HEK293 (cell line): ENCODE measurements at regions not wholly inside any gene's neighbourhood (a gene's known extent, or its start where the extent isn't known, plus 50 kb on each side); places are given as distances from the start of the nearest gene placed in this dataset.

Experiments used
- CTCF ChIA-PET: fragments of 350-600 bp; formaldehyde crosslinking; extraction: SDS; loops from one replicate; lab custom pipeline; 2021; ENCODE audit warnings: antibody characterized with exemption; lab: Yijun Ruan, JAX
- POLR2A ChIA-PET: fragments of 300-600 bp; formaldehyde crosslinking; extraction: SDS; loops from one replicate; lab custom pipeline; 2020; ENCODE audit warnings: antibody characterized with exemption, inconsistent platforms; lab: Yijun Ruan, JAX
- H3K27ac ChIP-seq: fragments of 200-500 bp; sonication (Bioruptor generic); 2 replicates; pipeline ENCODE4 v1.5.1; 2014; ENCODE audit warnings: low read depth, low read length, control low read depth, inconsistent platforms; ENCODE audit errors: extremely low read depth
- H3K36me3 ChIP-seq, 2 experiments: fragments of 200-500 bp in 1 of 2; sonication (Bioruptor generic) in 1 of 2; 1 replicate in 1 of 2; 2 replicates in 1 of 2; pipeline ENCODE4 v1.5.1; 2014 to 2017; ENCODE audit warnings: inconsistent platforms in 2 of 2, low read length in 2 of 2; ENCODE audit not compliant: control insufficient read depth in 2 of 2, insufficient read depth in 1 of 2
- H3K4me1 ChIP-seq: fragments of 200-500 bp; sonication (Bioruptor generic); 2 replicates; pipeline ENCODE4 v1.5.1; 2014; ENCODE audit warnings: mild to moderate bottlenecking, low read length, inconsistent platforms; ENCODE audit not compliant: control insufficient read depth, insufficient read depth
- H3K4me3 ChIP-seq: 2 replicates; pipeline ENCODE4 v1.5.1; 2011; ENCODE audit warnings: low read depth, mild to moderate bottlenecking, control low read depth, low read length, moderate library complexity
- H3K9me3 ChIP-seq: fragments of 200-500 bp; sonication (Bioruptor generic); 2 replicates; pipeline ENCODE4 v1.5.1; 2014; ENCODE audit warnings: low read depth, low read length, inconsistent platforms; ENCODE audit not compliant: control insufficient read depth, insufficient read depth
- ATF2 ChIP-seq: fragments of 450-650 bp; formaldehyde crosslinking; IDR thresholded peaks from 2 replicates; pipeline ENCODE4 v1.5.1; 2016; ENCODE audit warnings: missing biosample characterization, missing genetic modification characterization, low read depth
- HOXA7 ChIP-seq: sonication (generic); formaldehyde crosslinking; IDR thresholded peaks from 2 replicates; pipeline ENCODE4 v1.8.1; 2022; ENCODE audit warnings: missing genetic modification reagents, borderline replicate concordance
- HOXD13 ChIP-seq: sonication (generic); formaldehyde crosslinking; IDR thresholded peaks from 2 replicates; pipeline ENCODE4 v1.8.0; 2022; ENCODE audit warnings: missing genetic modification reagents, borderline replicate concordance
- KLF10 ChIP-seq: fragments of 450-650 bp; IDR thresholded peaks from 2 replicates; pipeline ENCODE4 v1.5.1; 2018; ENCODE audit warnings: missing biosample characterization, mild to moderate bottlenecking, missing genetic modification characterization
- MYNN ChIP-seq: fragments of 450-650 bp; formaldehyde crosslinking; IDR thresholded peaks from 2 replicates; pipeline ENCODE4 v1.5.1; 2016; ENCODE audit warnings: missing biosample characterization, missing genetic modification characterization, borderline replicate concordance
- PRDM1 ChIP-seq: fragments of 450-650 bp; formaldehyde crosslinking; IDR thresholded peaks from 2 replicates; pipeline ENCODE4; 2016; ENCODE audit warnings: missing biosample characterization, missing genetic modification characterization
- SP3 ChIP-seq: fragments of 450-650 bp; formaldehyde crosslinking; IDR thresholded peaks from 2 replicates; pipeline ENCODE4 v1.5.1; 2016; ENCODE audit warnings: missing biosample characterization, missing genetic modification characterization
- TCF7L2 ChIP-seq: IDR thresholded peaks from 2 replicates; pipeline ENCODE4 v1.6.1; 2011; ENCODE audit warnings: low read depth, mild to moderate bottlenecking, inconsistent platforms, low read length, moderate library complexity, borderline replicate concordance
- WT1 ChIP-seq: fragments of 450-650 bp; formaldehyde crosslinking; IDR thresholded peaks from 2 replicates; pipeline ENCODE4 v1.5.1; 2016; ENCODE audit warnings: missing biosample characterization, missing genetic modification characterization
- ZBTB11 ChIP-seq: fragments of 450-650 bp; formaldehyde crosslinking; conservative IDR thresholded peaks from 2 replicates; pipeline ENCODE4 v1.5.1; 2016; ENCODE audit warnings: low read depth, missing biosample characterization, missing genetic modification characterization
- ZBTB20 ChIP-seq: fragments of 450-650 bp; formaldehyde crosslinking; IDR thresholded peaks from 2 replicates; pipeline ENCODE4 v1.5.1; 2016; ENCODE audit warnings: missing biosample characterization, missing genetic modification characterization
- ZBTB44 ChIP-seq: fragments of 450-650 bp; IDR thresholded peaks from 2 replicates; pipeline ENCODE4 v1.5.1; 2018; ENCODE audit warnings: missing biosample characterization, mild to moderate bottlenecking, missing genetic modification characterization
- ZBTB7A ChIP-seq: fragments of 450-650 bp; formaldehyde crosslinking; IDR thresholded peaks from 2 replicates; pipeline ENCODE4 v1.5.1; 2016; ENCODE audit warnings: low read depth, missing biosample characterization, missing genetic modification characterization
- ZBTB8A ChIP-seq: fragments of 450-650 bp; formaldehyde crosslinking; IDR thresholded peaks from 2 replicates; pipeline ENCODE4 v1.5.1; 2016; ENCODE audit warnings: missing biosample characterization, missing genetic modification characterization
- ZFP3 ChIP-seq: fragments of 450-650 bp; formaldehyde crosslinking; IDR thresholded peaks from 2 replicates; pipeline ENCODE4 v1.5.1; 2016; ENCODE audit warnings: low read depth, missing biosample characterization, missing genetic modification characterization
- ZFP37 ChIP-seq: fragments of 450-650 bp; formaldehyde crosslinking; IDR thresholded peaks from 2 replicates; pipeline ENCODE4 v1.5.1; 2016; ENCODE audit warnings: missing biosample characterization, missing genetic modification characterization
- ZNF23 ChIP-seq: fragments of 450-650 bp; formaldehyde crosslinking; IDR thresholded peaks from 2 replicates; pipeline ENCODE4 v1.5.1; 2016; ENCODE audit warnings: missing biosample characterization, missing genetic modification characterization, borderline replicate concordance
- ZNF24 ChIP-seq: fragments of 450-650 bp; formaldehyde crosslinking; IDR thresholded peaks from 2 replicates; pipeline ENCODE4 v1.5.1; 2016; ENCODE audit warnings: missing biosample characterization, missing genetic modification characterization
- ZNF548 ChIP-seq: fragments of 450-650 bp; formaldehyde crosslinking; IDR thresholded peaks from 2 replicates; pipeline ENCODE4 v1.5.1; 2016; ENCODE audit warnings: missing biosample characterization, missing genetic modification characterization
- ZNF555 ChIP-seq: fragments of 450-650 bp; formaldehyde crosslinking; conservative IDR thresholded peaks from 2 replicates; pipeline ENCODE4 v1.5.1; 2017; ENCODE audit warnings: missing biosample characterization, mild to moderate bottlenecking, missing genetic modification characterization, inconsistent platforms
- ZNF560 ChIP-seq: fragments of 450-650 bp; formaldehyde crosslinking; IDR thresholded peaks from 2 replicates; pipeline ENCODE4 v1.5.1; 2017; ENCODE audit warnings: missing biosample characterization, missing genetic modification characterization, borderline replicate concordance
- ZNF626 ChIP-seq: fragments of 450-650 bp; sonication (Bioruptor Pico); formaldehyde crosslinking; IDR thresholded peaks from 2 replicates; pipeline ENCODE4 v1.5.1; 2018; ENCODE audit warnings: missing biosample characterization, missing genetic modification characterization, inconsistent platforms
- ZNF658 ChIP-seq: fragments of 450-650 bp; formaldehyde crosslinking; IDR thresholded peaks from 2 replicates; pipeline ENCODE4; 2016; ENCODE audit warnings: missing biosample characterization, missing genetic modification characterization
- TF ChIP-seq, protein P1 (sequence below): fragments of 450-650 bp; formaldehyde crosslinking; IDR thresholded peaks from 2 replicates; pipeline ENCODE4 v1.5.1; 2016; ENCODE audit warnings: missing biosample characterization, missing genetic modification characterization

- Histone ChIP-seq H3K27ac (no peak overlapping the region), H3K9me3 (no peaks in the 10 kb centered on the region), H3K4me1 (no peaks in the 10 kb centered on the region), H3K4me3 (no peak overlapping the region), H3K36me3 (no peaks in the 10 kb centered on the region)
- ChIA-PET POLR2A (no interaction called here), CTCF (interaction anchor here (0.6 kb wide), 1 partner anchor 46 kb away, joined by 3 read pairs; no protein-coding TSS in a partner anchor)
- TF ChIP-seq MYNN (tag by site-specific recombination) (no peak), HOXA7 (no peak), SP3 (tag by site-specific recombination) (no peak), KLF10 (no peak)
Observed at GRCh38 chr15:94731286-94731685, 499.9 kb downstream of the MCTP2 start.

- TF ChIP-seq HOXD13 (no peak), ZFP37 (tag by site-specific recombination) (no peak), ZNF560 (tag by site-specific recombination) (no peak), ZNF548 (tag by site-specific recombination) (no peak), ZNF24 (tag by site-specific recombination) (no peak), WT1 (tag by site-specific recombination) (no peak), ZFP3 (no peak), ZNF23 (no peak), ZBTB8A (tag by site-specific recombination) (no peak), ZBTB44 (tag by site-specific recombination) (no peak), ZNF626 (tag by site-specific recombination) (no peak)
- TF ChIP-seq, all 188 proteins: peak for 0
- Histone ChIP-seq H3K9me3 (no peaks in the 10 kb centered on the region), H3K36me3 (no peaks in the 10 kb centered on the region), H3K27ac (no peak overlapping the region), H3K4me1 (no peaks in the 10 kb centered on the region), H3K4me3 (no peak overlapping the region)
- POLR2A ChIA-PET, result no interaction called here
- CTCF ChIA-PET, result interaction anchor here (0.9 kb wide), 1 partner anchor 10 kb away, joined by 4 read pairs; no protein-coding TSS in a partner anchor
Observed at GRCh38 chr15:94734460-94734859, 503.1 kb downstream of the MCTP2 start.

- Histone ChIP-seq H3K36me3 (no peaks in the 10 kb centered on the region), H3K27ac (no peak overlapping the region), H3K4me1 (no peaks in the 10 kb centered on the region), H3K9me3 (no peaks in the 10 kb centered on the region), H3K4me3 (no peak overlapping the region)
- ChIA-PET CTCF (no interaction called here), POLR2A (no interaction called here)
- TF ChIP-seq TCF7L2 (no peak), ZBTB7A (no peak), HOXD13 (no peak), ZBTB20 (tag by site-specific recombination) (no peak), ATF2 (tag by site-specific recombination) (no peak), PRDM1 (no peak), ZBTB11 (no peak), ZNF658 (tag by site-specific recombination) (no peak), ZNF555 (tag by site-specific recombination) (no peak)
- TF ChIP-seq, protein P1, sequence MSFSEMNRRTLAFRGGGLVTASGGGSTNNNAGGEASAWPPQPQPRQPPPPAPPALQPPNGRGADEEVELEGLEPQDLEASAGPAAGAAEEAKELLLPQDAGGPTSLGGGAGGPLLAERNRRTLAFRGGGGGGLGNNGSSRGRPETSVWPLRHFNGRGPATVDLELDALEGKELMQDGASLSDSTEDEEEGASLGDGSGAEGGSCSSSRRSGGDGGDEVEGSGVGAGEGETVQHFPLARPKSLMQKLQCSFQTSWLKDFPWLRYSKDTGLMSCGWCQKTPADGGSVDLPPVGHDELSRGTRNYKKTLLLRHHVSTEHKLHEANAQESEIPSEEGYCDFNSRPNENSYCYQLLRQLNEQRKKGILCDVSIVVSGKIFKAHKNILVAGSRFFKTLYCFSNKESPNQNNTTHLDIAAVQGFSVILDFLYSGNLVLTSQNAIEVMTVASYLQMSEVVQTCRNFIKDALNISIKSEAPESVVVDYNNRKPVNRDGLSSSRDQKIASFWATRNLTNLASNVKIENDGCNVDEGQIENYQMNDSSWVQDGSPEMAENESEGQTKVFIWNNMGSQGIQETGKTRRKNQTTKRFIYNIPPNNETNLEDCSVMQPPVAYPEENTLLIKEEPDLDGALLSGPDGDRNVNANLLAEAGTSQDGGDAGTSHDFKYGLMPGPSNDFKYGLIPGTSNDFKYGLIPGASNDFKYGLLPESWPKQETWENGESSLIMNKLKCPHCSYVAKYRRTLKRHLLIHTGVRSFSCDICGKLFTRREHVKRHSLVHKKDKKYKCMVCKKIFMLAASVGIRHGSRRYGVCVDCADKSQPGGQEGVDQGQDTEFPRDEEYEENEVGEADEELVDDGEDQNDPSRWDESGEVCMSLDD (tag by site-specific recombination), result no peak
Observed at GRCh38 chr15:94736236-94736635, 504.9 kb downstream of the MCTP2 start.
